H1 (cell line): ENCODE measurements at regions not wholly inside any gene's neighbourhood (a gene's known extent, or its start where the extent isn't known, plus 50 kb on each side); places are given as distances from the start of the nearest gene placed in this dataset.

ENCODE experiments used
- CTCF ChIA-PET: fragments of 300-600 bp; sonication (Branson Sonifier 250); formaldehyde crosslinking; loops from one replicate; lab custom pipeline; 2021; ENCODE audit not compliant: partially characterized antibody; lab: Charles Lee
- POLR2A ChIA-PET: fragments of 300-600 bp; sonication (Branson Sonifier 250); formaldehyde crosslinking; loops from one replicate; lab custom pipeline; 2021; ENCODE audit warnings: inconsistent platforms; ENCODE audit not compliant: partially characterized antibody; lab: Charles Lee
- DNase-seq, 2 experiments: peaks; one replicate each; pipeline versions ENCODE4 v3.0.0 to v3.0.0-alpha.2; 2010 to 2022; ENCODE audit warnings: low spot score in 2 of 2, low read depth in 1 of 2, mixed read lengths in 1 of 2
- FAIRE-seq: peaks from 2 replicates; lab custom pipeline; 2011; peaks lifted over from hg19 to GRCh38; lab: Jason Lieb, UNC
- H2AFZ ChIP-seq: 2 replicates; pipeline ENCODE4 v1.8.1; 2012; ENCODE audit warnings: low read length, inconsistent platforms
- H2AK5ac ChIP-seq: 2 replicates; pipeline ENCODE4 v1.6.1; 2013; ENCODE audit warnings: low read depth, low read length
- H2BK120ac ChIP-seq: replicated peaks from 2 replicates; pipeline ENCODE3; 2013; ENCODE audit warnings: low read depth, low read length, inconsistent platforms
- H2BK12ac ChIP-seq: 2 replicates; pipeline ENCODE4 v1.6.1; 2013; ENCODE audit warnings: low read depth, low read length
- H2BK15ac ChIP-seq: 2 replicates; pipeline ENCODE4 v1.6.1; 2013; ENCODE audit warnings: low read length
- H2BK20ac ChIP-seq: 2 replicates; pipeline ENCODE4 v1.6.1; 2013; ENCODE audit warnings: low read length
- H2BK5ac ChIP-seq: 2 replicates; pipeline ENCODE4 v1.6.1; 2013; ENCODE audit warnings: low read depth, low read length
- H3K14ac ChIP-seq: 2 replicates; pipeline ENCODE4 v1.6.1; 2013; ENCODE audit warnings: inconsistent platforms; ENCODE audit not compliant: insufficient read length
- H3K18ac ChIP-seq: 2 replicates; pipeline ENCODE4 v1.6.1; 2013; ENCODE audit warnings: low read length; ENCODE audit errors: extremely low read depth
- H3K23ac ChIP-seq: 2 replicates; pipeline ENCODE4 v1.6.1; 2013; ENCODE audit warnings: inconsistent platforms; ENCODE audit not compliant: insufficient read length
- H3K23me2 ChIP-seq: 2 replicates; pipeline ENCODE4 v1.6.1; 2013; ENCODE audit warnings: low read depth, low read length
- H3K27ac ChIP-seq: 2 replicates; pipeline ENCODE4 v1.6.1; 2011; ENCODE audit warnings: low read depth, low read length, inconsistent platforms
- H3K27me3 ChIP-seq, 4 experiments: replicated peaks in 1 of 4; 1 replicate in 1 of 4; 2 replicates in 3 of 4; pipeline versions ENCODE4 v1.6.1 to v1.8.1; 2011 to 2013; ENCODE audit warnings: low read length in 3 of 4, mild to moderate bottlenecking in 3 of 4, inconsistent platforms in 2 of 4, mixed read lengths in 2 of 4, moderate library complexity in 1 of 4; ENCODE audit not compliant: control insufficient read depth in 3 of 4, insufficient read depth in 3 of 4; ENCODE audit errors: extremely low read depth in 1 of 4
- H3K36me3 ChIP-seq, 4 experiments: 2 replicates each; pipeline versions ENCODE4 v1.6.1 to v1.8.1; 2011 to 2013; ENCODE audit warnings: mild to moderate bottlenecking in 4 of 4, low read length in 3 of 4, moderate library complexity in 2 of 4, control low read depth in 1 of 4, inconsistent platforms in 1 of 4; ENCODE audit not compliant: insufficient read depth in 4 of 4, control insufficient read depth in 2 of 4
- H3K4ac ChIP-seq: replicated peaks from 2 replicates; pipeline ENCODE3; 2013; ENCODE audit warnings: low read length, low read depth, mixed read lengths, inconsistent platforms; ENCODE audit not compliant: insufficient read length
- H3K4me1 ChIP-seq, 4 experiments: replicated peaks in 1 of 4; 1 replicate in 1 of 4; 2 replicates in 3 of 4; pipeline versions ENCODE4 v1.6.1 to v1.8.1; 2011 to 2013; ENCODE audit warnings: low read length in 3 of 4, inconsistent platforms in 2 of 4, mixed read lengths in 1 of 4; ENCODE audit not compliant: insufficient read depth in 4 of 4, control insufficient read depth in 3 of 4
- H3K4me2 ChIP-seq, 2 experiments: 2 replicates each; pipeline versions ENCODE4 v1.6.1 to v1.8.1; 2011 to 2013; ENCODE audit warnings: low read depth in 2 of 2, low read length in 2 of 2, control low read depth in 1 of 2, inconsistent platforms in 1 of 2, mild to moderate bottlenecking in 1 of 2; ENCODE audit not compliant: insufficient read depth in 1 of 2
- H3K4me3 ChIP-seq, 4 experiments: fragments of 200-600, 300-600 bp in 1 of 4; sonication (generic), shearing (Covaris generic), sonication (Bioruptor Twin) in 1 of 4; 2 replicates each; pipeline versions ENCODE4 v1.5.1 to v1.8.1; 2011 to 2016; ENCODE audit warnings: low read length in 4 of 4, low read depth in 3 of 4, control low read depth in 2 of 4, inconsistent platforms in 2 of 4, mild to moderate bottlenecking in 2 of 4, mixed read lengths in 1 of 4, moderate library complexity in 1 of 4; ENCODE audit not compliant: insufficient read depth in 2 of 4; ENCODE audit errors: extremely low read depth in 1 of 4
- H3K56ac ChIP-seq: replicated peaks from 2 replicates; pipeline ENCODE3; 2013; ENCODE audit warnings: low read depth, mild to moderate bottlenecking, mixed read lengths, low read length, inconsistent platforms; ENCODE audit not compliant: insufficient read length
- H3K79me1 ChIP-seq: 2 replicates; pipeline ENCODE4 v1.6.1; 2013; ENCODE audit warnings: low read depth, low read length, control low read depth
- H3K79me2 ChIP-seq, 2 experiments: 2 replicates each; pipeline versions ENCODE4 v1.6.1 to v1.8.1; 2012 to 2013; ENCODE audit warnings: low read length in 2 of 2, mild to moderate bottlenecking in 2 of 2, inconsistent platforms in 1 of 2; ENCODE audit not compliant: insufficient read depth in 2 of 2, control insufficient read depth in 1 of 2
- H3K9ac ChIP-seq, 4 experiments: replicated peaks in 1 of 4; 1 replicate in 1 of 4; 2 replicates in 3 of 4; pipeline versions ENCODE4 v1.6.1 to v1.8.1; 2011 to 2013; ENCODE audit warnings: low read depth in 3 of 4, low read length in 3 of 4, control low read depth in 2 of 4, mild to moderate bottlenecking in 2 of 4, moderate library complexity in 2 of 4, inconsistent platforms in 1 of 4; ENCODE audit errors: extremely low read depth in 1 of 4
- H3K9me3 ChIP-seq, 2 experiments: 2 replicates each; pipeline versions ENCODE4 v1.6.1 to v1.8.1; 2012 to 2013; ENCODE audit warnings: mild to moderate bottlenecking in 2 of 2, moderate library complexity in 2 of 2, control low read depth in 1 of 2, inconsistent platforms in 1 of 2, low read depth in 1 of 2, low read length in 1 of 2, mixed read lengths in 1 of 2; ENCODE audit not compliant: insufficient read depth in 2 of 2
- H4K20me1 ChIP-seq, 2 experiments: replicated peaks in 1 of 2; 2 replicates each; pipeline versions ENCODE3 to v1.8.1; 2011 to 2013; ENCODE audit warnings: inconsistent platforms in 2 of 2, low read length in 2 of 2, mild to moderate bottlenecking in 1 of 2; ENCODE audit not compliant: insufficient read depth in 2 of 2, control insufficient read depth in 1 of 2
- H4K5ac ChIP-seq: 2 replicates; pipeline ENCODE4 v1.6.1; 2013; ENCODE audit warnings: low read length, low read depth, mixed read lengths, inconsistent platforms; ENCODE audit not compliant: insufficient read length
- H4K8ac ChIP-seq: 2 replicates; pipeline ENCODE4 v1.8.0; 2013; ENCODE audit warnings: mild to moderate bottlenecking, moderate library complexity, low read length, inconsistent platforms; ENCODE audit not compliant: insufficient read depth; ENCODE audit errors: extremely low read depth
- H4K91ac ChIP-seq: replicated peaks from 2 replicates; pipeline ENCODE3; 2013; ENCODE audit warnings: low read length, mixed read lengths, inconsistent platforms; ENCODE audit not compliant: insufficient read length
- POU5F1 ChIP-seq: IDR thresholded peaks from 2 replicates; pipeline ENCODE4 v1.6.1; 2011; ENCODE audit warnings: low read depth, mild to moderate bottlenecking, low read length, moderate library complexity
- RAD21 ChIP-seq, 2 experiments: IDR thresholded peaks in 1 of 2; conservative IDR thresholded peaks in 1 of 2; 2 replicates each; pipeline ENCODE4 v1.6.1; 2011; ENCODE audit warnings: low read depth in 2 of 2, low read length in 2 of 2, improper control_type of control experiment in 1 of 2, inconsistent platforms in 1 of 2, mild to moderate bottlenecking in 1 of 2, moderate library complexity in 1 of 2
- WGBS, 2 experiments: shearing (Covaris generic) in 1 of 2; methylation state at CpG; one replicate each; pipeline versions ENCODE4 v1.1.6 to v1.1.7; 2013 to 2015; ENCODE audit warnings: low lambda C conversion rate in 2 of 2, mixed read lengths in 2 of 2, inconsistent platforms in 1 of 2, low coverage in 1 of 2, missing lambda C conversion rate in 1 of 2; ENCODE audit not compliant: insufficient replicate concordance in 2 of 2, insufficient coverage in 1 of 2, insufficient read length in 1 of 2; ENCODE audit errors: extremely low coverage in 1 of 2, missing lambda C conversion rate in 1 of 2; 5-methylcytosine and 5-hydroxymethylcytosine counted together

- peak in 1 of 2 experiments; percentile 5 for DNase-seq
Measured at GRCh38 chr13:58476206-58476918, 844.8 kb downstream of the PCDH17 start.

More at GRCh38 chr13:58476206-58476918, 844.8 kb downstream of the PCDH17 start:
- Histone ChIP-seq H4K5ac (no peak overlapping the region), H3K27ac (no peak overlapping the region), H3K23ac (no peak overlapping the region), H2BK15ac (no peak overlapping the region), H3K36me3 (no peaks in the 10 kb centered on the region), H3K23me2 (no peaks in the 10 kb centered on the region), H3K79me1 (no peaks in the 10 kb centered on the region), H3K9ac (no peak overlapping the region; a peak in 1 of 7 replicates), H3K27me3 (no peaks in the 10 kb centered on the region), H2BK5ac (no peak overlapping the region), H2AK5ac (no peak overlapping the region), H3K9me3 (no peaks in the 10 kb centered on the region), H3K56ac (no peak overlapping the region), H3K4me2 (peak overlapping the region; percentile 2 to 4; a peak in 1 of 4 replicates), H3K4ac (no peak overlapping the region), H2BK120ac (no peak overlapping the region), H3K4me1 (peaks cover 0 to 3% (median 2%) of the 10 kb centered on the region in 4 experiments; a peak in 4 of 7 replicates), H3K4me3 (no peak overlapping the region; a peak in 1 of 8 replicates), H2AFZ (0 out of 2 replicates have a peak overlapping the region, but pooled peaks have one; percentile 60), H4K8ac (no peak overlapping the region), H2BK12ac (no peak overlapping the region), H4K91ac (no peak overlapping the region), H2BK20ac (no peak overlapping the region), H3K14ac (no peak overlapping the region), H4K20me1 (no peaks in the 10 kb centered on the region), H3K79me2 (no peaks in the 10 kb centered on the region), H3K18ac (no peak overlapping the region)
- TF ChIP-seq RAD21 (IDR thresholded peaks at IDR 0.05 in 1 of 2, conservative IDR thresholded peaks at IDR 0.05 in 1 of 2; ENCODE audit: low read depth in 2 of 2, low read length in 2 of 2) = peak; percentile 8 to 29; a peak in 2 of 4 replicates
- TF ChIP-seq POU5F1 = no peak
- WGBS, 2 experiments = 47% methylated on average over 6 of the region's 6 CpGs; no CpG with 5 or more reads in 1 of the 2 experiments
- FAIRE-seq = peak; percentile 55
- ChIA-PET POLR2A (no interaction called here), CTCF (no interaction called here)
